ENCODE measurements at regions not wholly inside any gene's neighbourhood (a gene's known extent, or its start where the extent isn't known, plus 50 kb on each side); places are given as distances from the start of the nearest gene placed in this dataset.

GRCh38 chr20:60304026-60304590 lies 345.9 kb downstream of the CDH26 start:
- 0% methylated on average over 1 of the region's 7 CpGs; no CpG with 5 or more reads in 1 of the 2 experiments for WGBS, 2 experiments (ENCODE audit: extremely low coverage in 2 of 2, insufficient read length in 1 of 2)
- H3K23ac ChIP-seq (ENCODE audit: low read depth, low read length): no peak overlapping the region
- no peak overlapping the region for H3K4me2 ChIP-seq (ENCODE audit: low read depth, low read length)
- H4K5ac ChIP-seq (ENCODE audit: low read depth, low read length): no peak overlapping the region
- H3K9me1 ChIP-seq (ENCODE audit: insufficient read depth, low read length): no peaks in the 10 kb centered on the region
- in situ Hi-C loops (cut with MboI; ENCODE audit: low sequenced_read_pairs): no loop called here
- H2AFZ ChIP-seq (replicated peaks; ENCODE audit: low read length, poor library complexity): no peak overlapping the region
- no peak overlapping the region for H3K4ac ChIP-seq (ENCODE audit: low read depth, low read length)
- no peak overlapping the region for H2BK15ac ChIP-seq (ENCODE audit: low read depth, low read length)
- H4K8ac ChIP-seq (ENCODE audit: low read depth in 2 of 2, low read length in 2 of 2): no peak overlapping the region
- no peak overlapping the region for H3K4me3 ChIP-seq (ENCODE audit: insufficient read depth, low read depth, low read length)
- ATAC-seq (ENCODE audit: low read depth) (no peak), DNase-seq (no peak)
- POLR2A ChIA-PET (ENCODE audit: unreplicated experiment): no interaction called here
- no peak overlapping the region for H2BK120ac ChIP-seq (ENCODE audit: low read depth, low read length)
- BruUV-seq (replicated peaks): no TSS peak
- H3K9ac ChIP-seq (ENCODE audit: low read depth, low read length): no peak overlapping the region
- no peaks in the 10 kb centered on the region for H3K27me3 ChIP-seq (ENCODE audit: control insufficient read depth, insufficient read depth, low read length)
- no peak overlapping the region for H2BK20ac ChIP-seq (ENCODE audit: low read depth, low read length)
- no peak overlapping the region for H2AK9ac ChIP-seq (replicated peaks; ENCODE audit: low read depth, low read length, poor library complexity)
- peaks cover 6% of the 10 kb centered on the region for H3K9me3 ChIP-seq (ENCODE audit: control insufficient read depth, insufficient read depth, low read length)
- no peak overlapping the region for H3K27ac ChIP-seq (ENCODE audit: insufficient read depth, low read length)
- no peak overlapping the region for H3K18ac ChIP-seq (ENCODE audit: low read depth, low read length)
- no peak overlapping the region for H3K56ac ChIP-seq (ENCODE audit: extremely low read depth, insufficient read depth, low read length)
- no peak overlapping the region for H4K91ac ChIP-seq (ENCODE audit: insufficient read depth, low read depth, low read length)
- H3K36me3 ChIP-seq (ENCODE audit: control insufficient read depth, insufficient read depth, low read length): no peaks in the 10 kb centered on the region
- dilution Hi-C loops (cut with HindIII; ENCODE audit: low sequenced_read_pairs, unreplicated experiment): no loop called here
- H2BK5ac ChIP-seq (ENCODE audit: low read depth, low read length, poor library complexity, severe bottlenecking): no peak overlapping the region
- H2AK5ac ChIP-seq (ENCODE audit: low read depth, low read length): no peak overlapping the region
- intact Hi-C loops (cut with micrococcal nuclease): no loop called here
- H3K79me1 ChIP-seq (ENCODE audit: low read depth in 1 of 2, low read length in 2 of 2): no peaks in the 10 kb centered on the region
- CTCF ChIA-PET: no interaction called here
- TF ChIP-seq NFE2L2 (IDR thresholded peaks at IDR 0.05; ENCODE audit: low read depth, low read length): no peak
- TF ChIP-seq RCOR1 (IDR thresholded peaks at IDR 0.05; ENCODE audit: insufficient replicate concordance, low read length): no peak
- TF ChIP-seq SMC3 (IDR thresholded peaks at IDR 0.05; ENCODE audit: low read depth, low read length): no peak
- TF ChIP-seq CTCF (conservative IDR thresholded peaks at IDR 0.05; ENCODE audit: low read depth, low read length): no peak
- TF ChIP-seq CHD1 (IDR thresholded peaks at IDR 0.05; ENCODE audit: low read depth, low read length): no peak
- no peak for TF ChIP-seq MXI1 (IDR thresholded peaks at IDR 0.05; ENCODE audit: borderline replicate concordance, low read depth, low read length)
- no peak for TF ChIP-seq RFX5 (IDR thresholded peaks at IDR 0.05; ENCODE audit: low read depth, low read length)
- no peak for TF ChIP-seq BHLHE40 (IDR thresholded peaks at IDR 0.05; ENCODE audit: low read depth, low read length)
- no peak for TF ChIP-seq ELK1 (IDR thresholded peaks at IDR 0.05; ENCODE audit: borderline replicate concordance, low read depth, low read length)
- TF ChIP-seq MAFK (IDR thresholded peaks at IDR 0.05; ENCODE audit: low read depth, low read length): no peak
- no peak for TF ChIP-seq POLR2A (IDR thresholded peaks at IDR 0.05; ENCODE audit: low read depth, low read length)
- TF ChIP-seq FOS (IDR thresholded peaks at IDR 0.05; ENCODE audit: low read depth, low read length): no peak
- H3K4me1 ChIP-seq (ENCODE audit: control insufficient read depth, insufficient read depth, low read length): no peaks in the 10 kb centered on the region
- no peaks in the 10 kb centered on the region for H4K20me1 ChIP-seq (ENCODE audit: insufficient read depth, low read length)
- no peak overlapping the region for H3K14ac ChIP-seq (replicated peaks; ENCODE audit: low read depth, low read length)
